ENCODE measurements at regions not wholly inside any gene's neighbourhood (a gene's known extent, or its start where the extent isn't known, plus 50 kb on each side); places are given as distances from the start of the nearest gene placed in this dataset.

GRCh38 chr15:26280281-26280680 lies 417.2 kb upstream of the ATP10A start:
- TF ChIP-seq TAF1 (IDR thresholded peaks at IDR 0.05; ENCODE audit: borderline replicate concordance, insufficient read depth, low read length) (no peak), POLR2AphosphoS5 (IDR thresholded peaks at IDR 0.05; ENCODE audit: low read depth, low read length) (no peak), SIN3A (IDR thresholded peaks at IDR 0.05; ENCODE audit: borderline replicate concordance, insufficient read depth, low read length) (no peak), FOXP2 (optimal IDR thresholded peaks at IDR 0.05; ENCODE audit: borderline replicate concordance, extremely low read depth, extremely low read length, insufficient read depth) (no peak)
- TF ChIP-seq, protein P1, sequence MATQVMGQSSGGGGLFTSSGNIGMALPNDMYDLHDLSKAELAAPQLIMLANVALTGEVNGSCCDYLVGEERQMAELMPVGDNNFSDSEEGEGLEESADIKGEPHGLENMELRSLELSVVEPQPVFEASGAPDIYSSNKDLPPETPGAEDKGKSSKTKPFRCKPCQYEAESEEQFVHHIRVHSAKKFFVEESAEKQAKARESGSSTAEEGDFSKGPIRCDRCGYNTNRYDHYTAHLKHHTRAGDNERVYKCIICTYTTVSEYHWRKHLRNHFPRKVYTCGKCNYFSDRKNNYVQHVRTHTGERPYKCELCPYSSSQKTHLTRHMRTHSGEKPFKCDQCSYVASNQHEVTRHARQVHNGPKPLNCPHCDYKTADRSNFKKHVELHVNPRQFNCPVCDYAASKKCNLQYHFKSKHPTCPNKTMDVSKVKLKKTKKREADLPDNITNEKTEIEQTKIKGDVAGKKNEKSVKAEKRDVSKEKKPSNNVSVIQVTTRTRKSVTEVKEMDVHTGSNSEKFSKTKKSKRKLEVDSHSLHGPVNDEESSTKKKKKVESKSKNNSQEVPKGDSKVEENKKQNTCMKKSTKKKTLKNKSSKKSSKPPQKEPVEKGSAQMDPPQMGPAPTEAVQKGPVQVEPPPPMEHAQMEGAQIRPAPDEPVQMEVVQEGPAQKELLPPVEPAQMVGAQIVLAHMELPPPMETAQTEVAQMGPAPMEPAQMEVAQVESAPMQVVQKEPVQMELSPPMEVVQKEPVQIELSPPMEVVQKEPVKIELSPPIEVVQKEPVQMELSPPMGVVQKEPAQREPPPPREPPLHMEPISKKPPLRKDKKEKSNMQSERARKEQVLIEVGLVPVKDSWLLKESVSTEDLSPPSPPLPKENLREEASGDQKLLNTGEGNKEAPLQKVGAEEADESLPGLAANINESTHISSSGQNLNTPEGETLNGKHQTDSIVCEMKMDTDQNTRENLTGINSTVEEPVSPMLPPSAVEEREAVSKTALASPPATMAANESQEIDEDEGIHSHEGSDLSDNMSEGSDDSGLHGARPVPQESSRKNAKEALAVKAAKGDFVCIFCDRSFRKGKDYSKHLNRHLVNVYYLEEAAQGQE (IDR thresholded peaks at IDR 0.05; ENCODE audit: insufficient read depth in 1 of 2, low read depth in 2 of 2, low read length in 2 of 2) = no peak
